Mammary epithelial cell (primary cell): ENCODE measurements at regions not wholly inside any gene's neighbourhood (a gene's known extent, or its start where the extent isn't known, plus 50 kb on each side); places are given as distances from the start of the nearest gene placed in this dataset.

Experiments used
- CTCF ChIP-seq, 2 donors: IDR thresholded peaks in 1 of 2; conservative IDR thresholded peaks in 1 of 2; 2 replicates each; pipeline ENCODE4 v1.5.1; 2011 to 2012; ENCODE audit warnings: inconsistent platforms in 2 of 2, low read length in 2 of 2, mild to moderate bottlenecking in 2 of 2, control low read depth in 1 of 2, low read depth in 1 of 2; ENCODE audit not compliant: insufficient read depth in 1 of 2; ENCODE audit errors: extremely low read depth in 1 of 2
- EZH2 ChIP-seq: IDR thresholded peaks from 2 replicates; pipeline ENCODE4 v1.6.1; 2012; ENCODE audit warnings: low read length, inconsistent platforms, borderline replicate concordance

- no peak for TF ChIP-seq CTCF (conservative IDR thresholded peaks at IDR 0.05 in 1 of 2, IDR thresholded peaks at IDR 0.05 in 1 of 2; ENCODE audit: extremely low read depth in 1 of 2, insufficient read depth in 1 of 2, low read depth in 1 of 2, low read length in 2 of 2)
- no peak for TF ChIP-seq EZH2
These were observed 98.8 kb downstream of the DACT1 start for GRCh38 chr14:58736606-58737005.
